WI38 (cell line): ENCODE measurements at regions not wholly inside any gene's neighbourhood (a gene's known extent, or its start where the extent isn't known, plus 50 kb on each side); places are given as distances from the start of the nearest gene placed in this dataset.

Experiments used
- H3K4me3 ChIP-seq: 2 replicates; pipeline ENCODE4 v1.5.1; 2011; ENCODE audit warnings: low read depth, mild to moderate bottlenecking, control low read depth, low read length
- TF ChIP-seq, protein P1 (sequence below): IDR thresholded peaks from 2 replicates; pipeline ENCODE4 v1.5.1; 2012; ENCODE audit warnings: low read depth, mild to moderate bottlenecking, control low read depth, low read length

DNA sequence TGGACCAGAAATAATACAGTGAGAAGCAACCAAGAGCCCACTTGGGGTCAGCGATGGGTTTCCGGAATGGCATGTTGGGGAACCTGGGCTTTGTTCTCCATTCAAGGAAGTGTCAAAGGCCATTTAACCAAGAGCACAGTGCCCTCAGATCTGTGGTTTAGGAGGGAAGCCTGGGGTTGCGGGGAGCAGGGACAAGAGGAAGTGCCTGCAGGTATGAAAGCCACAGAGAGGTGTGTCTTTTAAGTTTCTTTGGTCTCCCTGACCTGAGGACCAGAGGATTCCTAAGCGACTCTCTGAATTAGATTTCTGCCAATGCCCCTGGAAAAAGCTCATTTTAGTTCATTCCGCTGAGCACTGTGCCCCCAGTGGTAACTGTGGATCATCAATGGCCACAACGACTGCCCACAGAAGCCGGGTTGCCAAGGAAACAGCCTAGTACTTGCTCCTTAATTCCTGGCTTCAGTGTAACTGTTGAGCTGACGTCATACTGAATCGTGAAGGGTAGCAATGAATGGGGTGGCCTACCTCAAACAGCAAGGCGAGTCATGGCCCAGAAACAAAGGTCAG lies 107.3 kb upstream of the SPIN1 start:
- H3K4me3 ChIP-seq, result no peak overlapping the region

DNA sequence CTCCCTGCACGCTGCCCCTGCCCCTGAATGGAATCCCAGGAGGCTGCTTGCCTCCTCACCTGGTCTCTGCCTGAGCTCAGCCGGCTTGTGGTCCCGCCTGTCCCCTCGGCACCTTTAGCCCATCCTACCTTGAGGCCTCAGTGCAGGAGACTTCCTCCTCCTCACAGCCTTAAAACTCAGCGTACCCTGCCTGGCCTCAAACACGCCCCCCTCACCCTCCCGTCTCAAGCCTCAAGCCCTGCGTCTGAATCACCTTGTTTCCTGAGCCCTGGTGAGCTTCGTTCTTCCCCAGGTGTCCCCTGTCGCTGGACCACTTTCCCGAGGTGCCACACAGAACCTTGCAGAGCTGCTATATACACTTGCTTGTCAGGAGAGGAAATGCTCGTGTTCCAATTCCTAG lies 110.2 kb upstream of the SPIN1 start:
- no peak overlapping the region for H3K4me3 ChIP-seq
- TF ChIP-seq, protein P1, sequence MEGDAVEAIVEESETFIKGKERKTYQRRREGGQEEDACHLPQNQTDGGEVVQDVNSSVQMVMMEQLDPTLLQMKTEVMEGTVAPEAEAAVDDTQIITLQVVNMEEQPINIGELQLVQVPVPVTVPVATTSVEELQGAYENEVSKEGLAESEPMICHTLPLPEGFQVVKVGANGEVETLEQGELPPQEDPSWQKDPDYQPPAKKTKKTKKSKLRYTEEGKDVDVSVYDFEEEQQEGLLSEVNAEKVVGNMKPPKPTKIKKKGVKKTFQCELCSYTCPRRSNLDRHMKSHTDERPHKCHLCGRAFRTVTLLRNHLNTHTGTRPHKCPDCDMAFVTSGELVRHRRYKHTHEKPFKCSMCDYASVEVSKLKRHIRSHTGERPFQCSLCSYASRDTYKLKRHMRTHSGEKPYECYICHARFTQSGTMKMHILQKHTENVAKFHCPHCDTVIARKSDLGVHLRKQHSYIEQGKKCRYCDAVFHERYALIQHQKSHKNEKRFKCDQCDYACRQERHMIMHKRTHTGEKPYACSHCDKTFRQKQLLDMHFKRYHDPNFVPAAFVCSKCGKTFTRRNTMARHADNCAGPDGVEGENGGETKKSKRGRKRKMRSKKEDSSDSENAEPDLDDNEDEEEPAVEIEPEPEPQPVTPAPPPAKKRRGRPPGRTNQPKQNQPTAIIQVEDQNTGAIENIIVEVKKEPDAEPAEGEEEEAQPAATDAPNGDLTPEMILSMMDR, result no peak

More for the DNA sequence above, 107.3 kb upstream of the SPIN1 start:
- TF ChIP-seq, protein P1, result no peak

DNA sequence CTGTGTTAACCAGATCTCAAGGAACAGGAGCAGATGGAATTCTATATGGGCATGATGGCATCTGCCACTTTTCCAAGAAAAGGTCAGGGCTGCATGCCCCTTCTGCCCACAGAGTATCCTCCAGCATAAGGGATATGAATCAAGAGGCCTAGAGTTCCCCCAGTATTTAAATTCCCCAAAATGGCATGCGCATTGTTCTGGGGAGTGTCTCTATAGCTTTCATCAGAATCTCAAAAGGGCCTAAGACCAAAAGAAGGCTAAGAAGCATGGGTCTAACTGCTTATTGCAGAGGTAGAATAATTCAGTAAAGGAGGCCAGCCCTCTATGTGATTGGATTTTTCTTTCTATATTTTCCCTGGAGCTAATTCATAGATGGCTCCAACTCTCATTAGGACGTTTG lies 114.2 kb upstream of the SPIN1 start:
- TF ChIP-seq, protein P1, result no peak
- no peak overlapping the region for H3K4me3 ChIP-seq

DNA sequence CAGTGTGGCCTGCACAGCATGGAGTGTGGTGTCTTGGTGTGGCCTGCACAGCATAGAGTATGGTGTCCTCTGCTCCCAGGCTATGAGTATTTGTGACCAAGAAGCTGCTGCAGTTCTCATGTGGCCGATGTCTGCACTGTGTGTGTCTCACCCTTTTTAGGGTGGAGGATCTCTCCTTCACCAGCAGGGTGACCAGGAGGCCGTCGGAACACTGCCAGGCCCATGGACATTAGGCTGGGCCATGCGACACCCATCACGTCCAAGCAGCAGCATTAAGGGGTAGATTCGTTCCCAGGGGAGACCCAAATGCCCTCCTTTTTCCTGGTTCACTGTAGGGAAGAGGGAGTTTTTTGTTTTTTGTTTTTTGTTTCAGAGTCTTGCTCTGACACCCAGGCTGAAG lies 115.3 kb upstream of the SPIN1 start:
- TF ChIP-seq, protein P1, result no peak
- H3K4me3 ChIP-seq, result no peak overlapping the region

DNA sequence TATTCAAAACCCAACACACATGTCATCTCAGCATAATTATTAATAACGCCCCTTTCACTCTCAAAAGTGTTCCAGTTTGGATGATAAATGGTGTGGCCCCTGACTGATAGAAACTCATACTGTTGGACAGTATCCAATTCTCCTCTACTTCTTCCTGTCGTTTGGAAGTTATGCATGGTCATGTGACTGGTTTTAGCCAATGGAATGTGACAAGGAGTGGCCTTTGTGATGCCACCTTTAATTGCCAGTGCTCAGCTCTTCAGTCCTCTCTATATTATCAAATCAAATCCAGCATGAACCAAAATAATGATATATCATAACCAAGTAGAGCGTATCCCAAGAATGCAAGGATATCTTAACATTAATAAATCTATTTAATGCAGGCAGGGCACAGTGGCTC lies 117.8 kb upstream of the SPIN1 start:
- no peak overlapping the region for H3K4me3 ChIP-seq
- TF ChIP-seq, protein P1, result no peak

DNA sequence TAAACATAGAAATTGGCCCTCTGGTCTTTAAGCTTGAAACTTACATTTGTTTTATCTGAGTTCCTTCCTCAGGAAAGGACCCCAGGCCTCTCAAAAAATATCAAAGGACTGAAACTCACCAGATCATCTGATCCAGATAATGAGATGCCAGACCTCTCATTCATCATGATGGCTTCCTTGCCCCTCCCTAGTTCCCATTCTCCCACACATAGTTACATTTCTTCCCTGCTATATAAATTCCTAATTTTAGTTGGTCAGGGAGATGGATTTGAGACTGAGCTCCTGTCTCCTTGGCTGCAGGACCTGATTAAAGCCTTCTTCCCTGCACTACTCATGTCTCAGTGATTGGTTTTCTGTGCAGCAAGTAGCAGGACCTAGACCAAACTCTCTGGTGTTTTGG lies 119.4 kb upstream of the SPIN1 start:
- TF ChIP-seq, protein P1, result no peak
- no peak overlapping the region for H3K4me3 ChIP-seq

DNA sequence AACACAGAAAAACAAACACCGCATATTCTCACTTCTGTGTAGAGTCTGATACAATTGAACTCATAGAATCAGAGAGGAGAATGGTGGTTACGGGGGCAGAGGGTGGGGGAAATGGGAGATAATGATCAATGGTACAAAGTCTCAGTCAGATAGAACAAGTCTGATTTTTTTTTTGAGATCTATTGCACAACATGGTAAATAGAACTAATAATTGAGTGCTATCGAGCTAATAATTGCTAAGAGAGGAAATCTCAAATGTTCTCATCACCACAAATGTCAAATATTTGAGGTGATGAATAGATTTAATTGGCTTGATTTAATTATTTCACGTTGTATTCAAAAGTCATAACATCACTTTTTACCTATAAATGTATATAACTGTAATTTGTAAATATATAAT lies 121.0 kb upstream of the SPIN1 start:
- TF ChIP-seq, protein P1, result no peak
- H3K4me3 ChIP-seq, result no peak overlapping the region
